Neural progenitor cell (in vitro differentiated cells): ENCODE measurements at regions not wholly inside any gene's neighbourhood (a gene's known extent, or its start where the extent isn't known, plus 50 kb on each side); places are given as distances from the start of the nearest gene placed in this dataset.
A peak's percentile ranks its signal among the peaks of the same experiment; 100 is the strongest.

Source experiments
- DNase-seq: peaks from one replicate; pipeline ENCODE4 v3.0.0-alpha.2; 2016; ENCODE audit warnings: low spot score
- H2AFZ ChIP-seq: fragments of 200-600 bp; sonication (generic); replicated peaks from 2 replicates; pipeline ENCODE4 v1.6.1; 2016; ENCODE audit warnings: antibody characterized with exemption
- H3F3A ChIP-seq: fragments of 200-600 bp; sonication (generic); 2 replicates; pipeline ENCODE4 v1.6.1; 2016; ENCODE audit warnings: antibody characterized with exemption, low read depth
- H3K27ac ChIP-seq: fragments of 200-600 bp; sonication (generic); 2 replicates; pipeline ENCODE4 v1.5.1; 2016; ENCODE audit warnings: mild to moderate bottlenecking
- H3K27me3 ChIP-seq: fragments of 200-600 bp; sonication (generic); 2 replicates; pipeline ENCODE4 v1.6.1; 2016; ENCODE audit warnings: mild to moderate bottlenecking, moderate library complexity
- H3K36me3 ChIP-seq: fragments of 200-600 bp; sonication (generic); 2 replicates; pipeline ENCODE4 v1.5.1; 2016
- H3K4me1 ChIP-seq: fragments of 200-600 bp; sonication (generic); 2 replicates; pipeline ENCODE4 v1.6.1; 2016; ENCODE audit warnings: mixed run types
- H3K4me2 ChIP-seq: fragments of 200-600 bp; sonication (generic); 2 replicates; pipeline ENCODE4 v1.6.1; 2016
- H3K4me3 ChIP-seq: fragments of 200-600 bp; sonication (generic); 2 replicates; pipeline ENCODE4 v1.5.1; 2016
- H3K79me2 ChIP-seq: fragments of 200-600 bp; sonication (generic); 2 replicates; pipeline ENCODE4 v1.6.1; 2016; ENCODE audit warnings: low read depth
- H3K9ac ChIP-seq: fragments of 200-600 bp; sonication (generic); 2 replicates; pipeline ENCODE4 v1.6.1; 2016
- H3K9me3 ChIP-seq: fragments of 200-600 bp; sonication (generic); 2 replicates; pipeline ENCODE4 v1.5.1; 2016; ENCODE audit warnings: low read depth
- H4K20me1 ChIP-seq: fragments of 200-600 bp; sonication (generic); 2 replicates; pipeline ENCODE4 v1.6.1; 2016; ENCODE audit warnings: low read depth
- H3K27ac Mint-ChIP-seq: 3 replicates; pipeline ENCODE4 v1.8.0; 2021; ENCODE audit warnings: mixed read lengths
- H3K27me3 Mint-ChIP-seq: 2 replicates; pipeline ENCODE4 v1.8.0; 2022; ENCODE audit warnings: low read depth, mild to moderate bottlenecking, inconsistent platforms, moderate library complexity, mixed read lengths; ENCODE audit not compliant: insufficient read depth
- H3K36me3 Mint-ChIP-seq: 3 replicates; pipeline ENCODE4 v1.8.0; 2021; ENCODE audit warnings: mixed read lengths
- H3K4me1 Mint-ChIP-seq: 3 replicates; pipeline ENCODE4 v1.8.0; 2021; ENCODE audit warnings: mixed read lengths
- H3K4me3 Mint-ChIP-seq: 3 replicates; pipeline ENCODE4 v1.8.0; 2021; ENCODE audit warnings: mild to moderate bottlenecking, moderate library complexity, mixed read lengths
- H3K9me3 Mint-ChIP-seq: 3 replicates; pipeline ENCODE4 v1.8.0; 2020; ENCODE audit warnings: mixed read lengths
- EZH2 ChIP-seq: fragments of 200-600 bp; sonication (generic); IDR thresholded peaks from 2 replicates; pipeline ENCODE4 v1.6.1; 2017; ENCODE audit warnings: antibody characterized with exemption, mild to moderate bottlenecking, moderate library complexity
- EZH2phosphoT487 ChIP-seq: fragments of 200-600 bp; sonication (generic); IDR thresholded peaks from 2 replicates; pipeline ENCODE4 v1.6.1; 2017; ENCODE audit warnings: antibody characterized with exemption
- TF ChIP-seq, protein P1 (sequence below): fragments of 200-600 bp; sonication (generic); IDR thresholded peaks from 2 replicates; pipeline ENCODE4 v1.5.1; 2017; ENCODE audit warnings: antibody characterized with exemption, mild to moderate bottlenecking

DNA sequence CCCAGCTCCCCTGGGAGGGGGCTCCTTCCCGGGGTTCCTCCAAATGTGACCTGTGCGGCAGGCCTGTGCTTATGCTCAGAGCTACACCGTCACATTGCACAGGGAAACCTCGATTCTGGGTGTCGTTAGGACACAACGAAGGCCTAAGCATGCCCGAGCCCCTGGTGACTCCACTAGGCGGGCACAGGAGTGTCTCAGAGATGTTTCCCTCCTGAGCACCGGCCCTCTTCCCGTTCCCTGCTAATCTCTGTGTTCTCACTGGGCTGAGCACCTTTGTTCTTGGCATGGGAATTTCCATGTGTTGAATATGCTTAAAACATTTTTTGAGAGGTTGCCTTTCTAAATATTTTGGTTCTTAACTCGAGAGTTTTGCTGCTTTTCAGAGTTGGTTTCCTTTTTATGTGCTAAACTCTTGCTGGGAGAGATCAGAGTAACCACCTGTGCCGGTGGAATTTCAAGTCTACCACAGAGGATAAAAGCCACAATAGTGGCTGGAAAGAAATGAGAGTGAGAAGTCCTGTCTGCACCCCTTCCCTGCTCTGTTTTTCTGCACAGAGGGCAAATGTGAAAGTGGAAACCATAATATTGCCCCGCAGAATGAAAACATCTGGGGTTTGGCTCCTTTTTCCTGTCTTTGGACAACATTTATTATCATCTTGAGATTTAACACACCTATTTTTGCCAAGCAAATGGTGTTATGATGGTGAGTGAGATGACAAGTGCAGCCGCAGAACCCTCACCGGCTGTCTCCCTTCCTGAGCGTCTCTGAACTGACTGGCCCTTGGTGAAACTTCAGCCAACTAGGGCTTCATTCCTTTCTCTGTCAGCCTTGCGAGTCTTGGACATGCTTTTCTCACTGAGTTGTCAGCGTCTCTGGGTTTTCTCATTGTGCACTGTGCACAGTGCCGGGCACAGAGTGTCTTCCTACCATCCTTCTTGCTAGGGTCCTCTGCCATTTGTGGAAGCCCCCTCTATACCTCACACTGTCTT is 154.1 kb downstream of the VAPA start:
- Histone ChIP-seq H3K9me3 (no peaks in the 10 kb centered on the region), H3K4me3 (no peak overlapping the region), H3K79me2 (no peaks in the 10 kb centered on the region), H3K9ac (no peak overlapping the region), H3K36me3 (no peaks in the 10 kb centered on the region), H3F3A (no peaks in the 10 kb centered on the region), H2AFZ (no peak overlapping the region), H3K27me3 (no peaks in the 10 kb centered on the region), H3K4me1 (peaks cover 5% of the 10 kb centered on the region), H4K20me1 (no peaks in the 10 kb centered on the region), H3K27ac (no peak overlapping the region), H3K4me2 (no peak overlapping the region)
- H3K4me3 Mint-ChIP-seq = no peak overlapping the region
- no peak for TF ChIP-seq EZH2
- TF ChIP-seq, protein P1, sequence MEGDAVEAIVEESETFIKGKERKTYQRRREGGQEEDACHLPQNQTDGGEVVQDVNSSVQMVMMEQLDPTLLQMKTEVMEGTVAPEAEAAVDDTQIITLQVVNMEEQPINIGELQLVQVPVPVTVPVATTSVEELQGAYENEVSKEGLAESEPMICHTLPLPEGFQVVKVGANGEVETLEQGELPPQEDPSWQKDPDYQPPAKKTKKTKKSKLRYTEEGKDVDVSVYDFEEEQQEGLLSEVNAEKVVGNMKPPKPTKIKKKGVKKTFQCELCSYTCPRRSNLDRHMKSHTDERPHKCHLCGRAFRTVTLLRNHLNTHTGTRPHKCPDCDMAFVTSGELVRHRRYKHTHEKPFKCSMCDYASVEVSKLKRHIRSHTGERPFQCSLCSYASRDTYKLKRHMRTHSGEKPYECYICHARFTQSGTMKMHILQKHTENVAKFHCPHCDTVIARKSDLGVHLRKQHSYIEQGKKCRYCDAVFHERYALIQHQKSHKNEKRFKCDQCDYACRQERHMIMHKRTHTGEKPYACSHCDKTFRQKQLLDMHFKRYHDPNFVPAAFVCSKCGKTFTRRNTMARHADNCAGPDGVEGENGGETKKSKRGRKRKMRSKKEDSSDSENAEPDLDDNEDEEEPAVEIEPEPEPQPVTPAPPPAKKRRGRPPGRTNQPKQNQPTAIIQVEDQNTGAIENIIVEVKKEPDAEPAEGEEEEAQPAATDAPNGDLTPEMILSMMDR = no peak
- H3K36me3 Mint-ChIP-seq = peaks cover 3% of the 10 kb centered on the region
- peaks cover 14% of the 10 kb centered on the region for H3K9me3 Mint-ChIP-seq
- H3K4me1 Mint-ChIP-seq = peaks cover 44% of the 10 kb centered on the region
- no peak for DNase-seq
- H3K27ac Mint-ChIP-seq = peak overlapping the region; percentile 88
- H3K27me3 Mint-ChIP-seq = peaks cover 7% of the 10 kb centered on the region

DNA sequence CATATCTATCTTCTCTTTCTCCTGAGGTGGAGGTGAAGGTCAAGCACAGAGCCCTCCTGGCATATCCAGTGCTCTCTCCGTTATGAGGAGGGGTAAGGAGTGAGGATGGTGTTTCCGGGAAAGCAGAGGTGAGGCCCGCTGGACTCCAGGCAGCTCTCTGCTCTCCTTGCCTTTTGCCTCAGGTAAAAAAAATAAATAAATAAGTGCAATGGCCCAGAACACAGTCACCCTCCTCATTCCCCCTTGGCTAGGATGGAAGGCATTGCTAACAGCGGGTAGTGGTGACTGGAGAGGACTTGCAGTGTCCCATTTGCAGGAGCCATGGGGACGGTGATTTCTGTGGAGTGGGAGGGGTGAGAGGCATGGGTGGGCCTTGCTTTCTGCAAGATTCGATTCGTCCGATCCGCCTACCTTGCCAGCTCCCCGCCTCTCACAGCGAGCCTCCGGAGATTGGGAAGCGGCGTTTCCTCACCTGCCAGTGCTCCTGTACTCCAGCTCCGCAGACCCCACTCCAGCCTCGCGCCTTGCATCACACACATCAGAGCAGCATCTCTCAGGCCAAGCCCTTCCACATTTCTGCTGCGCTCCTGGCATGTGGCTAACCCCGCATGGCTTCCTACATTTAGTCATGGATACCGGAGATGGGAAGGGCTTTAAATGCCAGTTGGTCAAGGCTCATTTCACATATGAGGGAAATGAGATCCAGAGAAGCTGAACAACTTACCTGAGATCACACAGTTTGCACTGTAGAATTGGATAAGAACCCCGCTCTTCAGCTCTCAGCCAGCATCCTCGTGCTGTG is 155.2 kb downstream of the VAPA start:
- TF ChIP-seq EZH2phosphoT487 = no peak
- TF ChIP-seq EZH2 = no peak
- TF ChIP-seq, protein P1 = no peak

DNA sequence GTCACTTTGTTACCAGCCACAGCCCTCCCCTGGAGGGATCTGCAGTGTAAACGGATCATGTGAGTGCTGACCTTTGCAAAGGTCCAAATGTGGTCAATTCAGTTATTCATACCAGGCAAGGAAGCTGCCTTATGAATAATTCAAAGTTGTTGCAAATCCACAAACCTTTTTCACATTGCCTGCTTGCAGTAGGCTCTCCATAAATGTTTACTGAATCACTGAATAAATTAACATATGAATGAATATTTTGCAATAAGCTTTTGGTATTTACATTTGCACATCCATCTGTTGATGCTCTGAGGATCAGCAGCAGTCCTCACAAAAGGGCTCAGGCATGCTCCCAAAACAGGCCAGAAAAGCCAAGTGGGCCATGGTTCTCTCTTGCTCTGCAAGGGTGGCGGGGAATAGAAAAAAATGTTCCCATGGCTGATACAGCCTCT is 156.8 kb downstream of the VAPA start:
- TF ChIP-seq, protein P1 = no peak
- TF ChIP-seq EZH2 (no peak), EZH2phosphoT487 (no peak)
- no peak overlapping the region for H3K27ac Mint-ChIP-seq
- H3K4me1 Mint-ChIP-seq = peaks cover 53% of the 10 kb centered on the region
- Histone ChIP-seq H3K4me3 (no peak overlapping the region), H3K27me3 (no peaks in the 10 kb centered on the region), H3F3A (no peaks in the 10 kb centered on the region), H3K79me2 (no peaks in the 10 kb centered on the region), H4K20me1 (no peaks in the 10 kb centered on the region), H3K36me3 (no peaks in the 10 kb centered on the region), H3K4me1 (peaks cover 4% of the 10 kb centered on the region), H3K27ac (no peak overlapping the region), H2AFZ (no peak overlapping the region), H3K4me2 (no peak overlapping the region), H3K9me3 (no peaks in the 10 kb centered on the region), H3K9ac (no peak overlapping the region)
- H3K4me3 Mint-ChIP-seq = no peak overlapping the region
- DNase-seq = no peak
- peaks cover 6% of the 10 kb centered on the region for H3K9me3 Mint-ChIP-seq
- peaks cover under 1% of the 10 kb centered on the region for H3K36me3 Mint-ChIP-seq
- peaks cover 11% of the 10 kb centered on the region for H3K27me3 Mint-ChIP-seq

More for the DNA sequence above, 155.2 kb downstream of the VAPA start:
- Histone ChIP-seq H3K79me2 (no peaks in the 10 kb centered on the region), H3K4me1 (peaks cover 5% of the 10 kb centered on the region), H3K27ac (no peak overlapping the region), H3F3A (no peaks in the 10 kb centered on the region), H2AFZ (no peak overlapping the region), H4K20me1 (no peaks in the 10 kb centered on the region), H3K4me2 (no peak overlapping the region), H3K36me3 (no peaks in the 10 kb centered on the region), H3K9me3 (no peaks in the 10 kb centered on the region), H3K4me3 (no peak overlapping the region), H3K9ac (no peak overlapping the region), H3K27me3 (no peaks in the 10 kb centered on the region)
- H3K27ac Mint-ChIP-seq = peak overlapping the region; percentile 55
- H3K4me1 Mint-ChIP-seq = peaks cover 41% of the 10 kb centered on the region
- H3K27me3 Mint-ChIP-seq = peaks cover 7% of the 10 kb centered on the region
- peaks cover 14% of the 10 kb centered on the region for H3K9me3 Mint-ChIP-seq
- no peak overlapping the region for H3K4me3 Mint-ChIP-seq
- DNase-seq = no peak
- H3K36me3 Mint-ChIP-seq = peaks cover 3% of the 10 kb centered on the region
